Testis (tissue), 2 donors: ENCODE measurements at regions not wholly inside any gene's neighbourhood (a gene's known extent, or its start where the extent isn't known, plus 50 kb on each side); places are given as distances from the start of the nearest gene placed in this dataset.

Experiments
- DNase-seq: peaks from one replicate; pipeline ENCODE4 v3.0.0-alpha.2; 2019
- H3K27ac ChIP-seq, 2 donors: fragments of 200-600 bp; sonication (generic); one replicate each; pipeline ENCODE4 v1.5.1; 2019
- H3K27me3 ChIP-seq: fragments of 200-600 bp; sonication (generic); one replicate; pipeline ENCODE4 v1.5.1; 2019
- H3K36me3 ChIP-seq: fragments of 200-600 bp; sonication (generic); one replicate; pipeline ENCODE4 v1.5.1; 2017; ENCODE audit warnings: low read depth; ENCODE audit errors: missing control alignments
- H3K4me1 ChIP-seq: fragments of 200-600 bp; sonication (generic); one replicate; pipeline ENCODE4 v1.5.1; 2019
- H3K4me3 ChIP-seq, 2 donors: fragments of 200-600 bp; sonication (generic); one replicate each; pipeline ENCODE4 v1.5.1; 2017 to 2019
- H3K9me3 ChIP-seq: fragments of 200-600 bp; sonication (generic); one replicate; pipeline ENCODE4 v1.5.1; 2017
- POLR2A ChIP-seq: fragments of 450-650 bp; IDR thresholded peaks from one replicate; pipeline ENCODE4 v1.6.1; 2017; ENCODE audit warnings: antibody characterized with exemption, mild to moderate bottlenecking, moderate library complexity
- WGBS, 2 donors: methylation state at CpG; one replicate each; pipeline ENCODE4 v1.1.5; 2018; 5-methylcytosine and 5-hydroxymethylcytosine counted together
- intact Hi-C: fragments of 100-400 bp; cut with DNase I; formaldehyde crosslinking; loops from one replicate; pipeline ENCODE4 v1.15.1; 2023; ENCODE audit warnings: low total_unique reads
- TF ChIP-seq, protein P1 (sequence below), 3 experiments: fragments of 450-650 bp in 2 of 3; fragments of 200-600 bp in 1 of 3; sonication (generic) in 1 of 3; IDR thresholded peaks; one replicate each; pipeline ENCODE4 v1.5.1; 2016 to 2019; ENCODE audit warnings: antibody characterized with exemption in 3 of 3, mild to moderate bottlenecking in 2 of 3, moderate library complexity in 1 of 3

DNA sequence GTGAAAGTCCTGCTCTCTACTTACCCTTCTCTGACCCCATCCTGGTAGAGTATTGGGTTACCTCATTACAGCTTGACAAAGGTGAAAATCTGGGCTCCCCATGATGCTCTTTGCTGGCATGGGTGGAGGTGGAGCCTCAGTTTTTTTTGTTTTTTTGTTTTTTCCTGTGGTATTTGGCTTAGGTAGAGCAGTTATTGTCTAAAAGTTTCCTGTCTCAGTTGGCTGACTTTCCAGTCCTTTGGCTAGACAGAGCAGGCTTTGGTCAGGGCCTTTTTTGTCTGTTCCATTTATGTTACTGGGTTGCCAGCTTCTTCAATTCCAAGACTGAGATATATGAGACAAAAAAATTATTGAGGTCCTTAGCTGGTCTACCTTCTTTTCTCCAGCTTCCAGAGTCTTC is 163.4 kb downstream of the GALC start:
- no peaks in the 10 kb centered on the region for H3K36me3 ChIP-seq
- TF ChIP-seq, protein P1, sequence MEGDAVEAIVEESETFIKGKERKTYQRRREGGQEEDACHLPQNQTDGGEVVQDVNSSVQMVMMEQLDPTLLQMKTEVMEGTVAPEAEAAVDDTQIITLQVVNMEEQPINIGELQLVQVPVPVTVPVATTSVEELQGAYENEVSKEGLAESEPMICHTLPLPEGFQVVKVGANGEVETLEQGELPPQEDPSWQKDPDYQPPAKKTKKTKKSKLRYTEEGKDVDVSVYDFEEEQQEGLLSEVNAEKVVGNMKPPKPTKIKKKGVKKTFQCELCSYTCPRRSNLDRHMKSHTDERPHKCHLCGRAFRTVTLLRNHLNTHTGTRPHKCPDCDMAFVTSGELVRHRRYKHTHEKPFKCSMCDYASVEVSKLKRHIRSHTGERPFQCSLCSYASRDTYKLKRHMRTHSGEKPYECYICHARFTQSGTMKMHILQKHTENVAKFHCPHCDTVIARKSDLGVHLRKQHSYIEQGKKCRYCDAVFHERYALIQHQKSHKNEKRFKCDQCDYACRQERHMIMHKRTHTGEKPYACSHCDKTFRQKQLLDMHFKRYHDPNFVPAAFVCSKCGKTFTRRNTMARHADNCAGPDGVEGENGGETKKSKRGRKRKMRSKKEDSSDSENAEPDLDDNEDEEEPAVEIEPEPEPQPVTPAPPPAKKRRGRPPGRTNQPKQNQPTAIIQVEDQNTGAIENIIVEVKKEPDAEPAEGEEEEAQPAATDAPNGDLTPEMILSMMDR (IDR thresholded peaks at IDR 0.05): no peak
- no peak for TF ChIP-seq POLR2A
- H3K27ac ChIP-seq: no peak overlapping the region
- intact Hi-C loops: no loop called here
- H3K27me3 ChIP-seq: no peaks in the 10 kb centered on the region
- DNase-seq: no peak
- H3K4me3 ChIP-seq: no peak overlapping the region
- H3K4me1 ChIP-seq: no peaks in the 10 kb centered on the region
- H3K9me3 ChIP-seq: no peaks in the 10 kb centered on the region

DNA sequence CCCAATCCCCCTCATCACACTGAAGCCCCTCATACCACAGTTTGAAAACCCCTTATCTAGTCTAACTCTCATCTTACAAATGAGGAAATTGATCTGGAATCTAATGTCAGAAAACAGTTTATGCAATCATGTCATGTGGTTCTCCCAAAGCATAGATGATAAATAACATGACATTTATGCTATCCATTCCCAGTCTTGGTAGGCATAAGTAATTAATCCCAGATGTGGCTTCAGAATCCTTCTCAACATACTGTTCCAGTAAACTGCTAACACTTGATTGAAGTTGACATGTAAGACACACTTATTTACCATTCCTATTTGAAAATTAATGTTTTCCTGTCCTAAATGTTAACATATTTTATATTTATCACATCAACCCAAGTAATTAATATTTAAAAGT is 168.7 kb downstream of the GALC start:
- Histone ChIP-seq H3K9me3 (no peaks in the 10 kb centered on the region), H3K4me3 (no peak overlapping the region), H3K36me3 (no peaks in the 10 kb centered on the region), H3K27me3 (no peaks in the 10 kb centered on the region), H3K4me1 (no peaks in the 10 kb centered on the region), H3K27ac (no peak overlapping the region)
- no peak for DNase-seq
- TF ChIP-seq, protein P1 (IDR thresholded peaks at IDR 0.05): no peak
- no peak for TF ChIP-seq POLR2A
- intact Hi-C loops: no loop called here

DNA sequence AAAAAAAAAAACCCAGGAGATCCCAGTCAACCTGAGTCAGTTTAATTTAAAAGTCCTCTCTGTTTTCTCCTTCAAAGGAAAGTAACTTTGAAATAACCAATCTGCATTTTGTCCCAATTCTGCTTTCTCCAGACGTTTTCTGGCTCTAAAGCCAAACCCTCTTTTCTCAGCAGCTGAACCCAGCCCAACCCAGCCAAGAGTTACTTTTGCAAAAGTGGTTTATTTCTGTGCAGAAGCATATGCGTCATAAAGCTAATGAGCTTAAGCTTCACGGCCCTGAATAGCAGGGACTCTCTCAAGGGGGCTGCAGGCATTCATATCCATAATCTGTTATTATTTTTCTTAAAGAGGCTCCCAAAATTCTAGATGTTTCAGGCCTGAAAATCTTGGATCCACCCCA is 176.6 kb downstream of the GALC start:
- Histone ChIP-seq H3K4me1 (no peaks in the 10 kb centered on the region), H3K27ac (no peak overlapping the region), H3K9me3 (no peaks in the 10 kb centered on the region), H3K36me3 (no peaks in the 10 kb centered on the region), H3K4me3 (no peak overlapping the region), H3K27me3 (no peaks in the 10 kb centered on the region)
- 75 to 78% methylated on average over 3 of the region's 3 CpGs for WGBS, 2 donors
- intact Hi-C loops: no loop called here
- TF ChIP-seq, protein P1 (IDR thresholded peaks at IDR 0.05): no peak
- no peak for TF ChIP-seq POLR2A
- no peak for DNase-seq

DNA sequence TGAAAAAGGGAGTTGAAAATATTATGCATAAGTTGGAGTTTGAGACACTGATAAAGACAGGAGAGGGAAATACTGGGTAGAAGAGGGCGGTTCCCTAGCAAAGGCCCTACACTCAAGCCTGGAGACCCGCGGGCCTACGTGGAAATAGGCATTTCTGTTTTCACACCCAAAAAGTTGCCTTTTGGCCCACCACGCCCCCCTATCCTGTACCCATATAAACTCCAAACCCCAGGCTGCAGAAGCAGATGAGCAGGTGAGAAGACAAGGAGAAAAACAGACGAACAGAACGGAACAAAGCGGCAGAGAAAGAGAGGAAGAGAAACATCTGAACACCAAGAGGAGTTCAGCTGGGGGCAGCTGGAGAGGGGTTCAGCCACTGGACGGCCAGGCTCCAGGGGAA is 177.9 kb downstream of the GALC start:
- Histone ChIP-seq H3K27me3 (no peaks in the 10 kb centered on the region), H3K4me1 (no peaks in the 10 kb centered on the region), H3K4me3 (no peak overlapping the region), H3K36me3 (no peaks in the 10 kb centered on the region), H3K9me3 (no peaks in the 10 kb centered on the region), H3K27ac (no peak overlapping the region)
- intact Hi-C loops: no loop called here
- DNase-seq: no peak
- TF ChIP-seq, protein P1 (IDR thresholded peaks at IDR 0.05): no peak
- TF ChIP-seq POLR2A: no peak
- 79 to 82% methylated on average over 9 of the region's 9 CpGs for WGBS, 2 donors

DNA sequence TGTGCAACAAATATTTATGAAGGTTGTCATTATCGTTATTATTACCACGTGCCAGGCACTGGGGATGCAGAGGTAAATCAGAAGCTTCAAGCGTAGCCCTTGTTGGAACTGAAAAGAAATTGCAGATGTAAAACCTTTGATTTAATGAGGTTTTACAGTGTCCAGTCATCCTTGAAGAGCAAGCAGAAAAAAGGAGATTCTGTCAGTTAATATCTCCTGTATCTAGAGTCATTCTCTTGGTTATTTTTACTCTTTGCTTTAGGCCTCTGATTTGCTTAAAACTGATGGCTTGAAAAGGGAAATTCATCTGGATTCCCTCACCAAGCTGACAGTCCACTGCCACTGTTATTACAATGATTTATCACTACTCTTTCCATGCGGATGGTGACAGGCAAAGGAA is 179.3 kb downstream of the GALC start:
- intact Hi-C loops: no loop called here

More for the DNA sequence above, 179.3 kb downstream of the GALC start:
- TF ChIP-seq POLR2A: no peak
- TF ChIP-seq, protein P1 (IDR thresholded peaks at IDR 0.05): no peak
- Histone ChIP-seq H3K4me3 (no peak overlapping the region), H3K27ac (no peak overlapping the region), H3K27me3 (no peaks in the 10 kb centered on the region), H3K36me3 (no peaks in the 10 kb centered on the region), H3K9me3 (no peaks in the 10 kb centered on the region), H3K4me1 (no peaks in the 10 kb centered on the region)
- DNase-seq: no peak
- 66 to 82% methylated on average over 4 of the region's 4 CpGs for WGBS, 2 donors
